IMR-90 (cell line): ENCODE measurements at regions not wholly inside any gene's neighbourhood (a gene's known extent, or its start where the extent isn't known, plus 50 kb on each side); places are given as distances from the start of the nearest gene placed in this dataset.
A peak's percentile ranks its signal among the peaks of the same experiment; 100 is the strongest.

Experiments used
- ATAC-seq: fragments of 200-7000 bp; cut with Tn5 transposase; 2 replicates; pipeline ENCODE4 v1.9.1; 2020; ENCODE audit warnings: low read depth, mild to moderate bottlenecking, moderate library complexity
- BruUV-seq: library from RNA; stranded (reverse); fragments of 400-500 nt; replicated peaks from 2 replicates; lab custom pipeline; 2021; lab: Mats Ljungman, UMichigan
- CTCF ChIA-PET: fragments of 300-600 bp; formaldehyde crosslinking; extraction: SDS; loops from one replicate; lab custom pipeline; 2021; ENCODE audit warnings: antibody characterized with exemption; lab: Yijun Ruan, JAX
- POLR2A ChIA-PET: fragments of 300-600 bp; sonication (Branson Sonifier 250); formaldehyde crosslinking; loops from one replicate; lab custom pipeline; 2022; ENCODE audit warnings: antibody characterized with exemption; ENCODE audit not compliant: unreplicated experiment; lab: Charles Lee
- DNase-seq: peaks from one replicate; pipeline ENCODE4 v3.0.0; 2013
- H2AFZ ChIP-seq: replicated peaks from 2 replicates; pipeline ENCODE3; 2013; ENCODE audit warnings: low read length, mild to moderate bottlenecking; ENCODE audit not compliant: poor library complexity
- H2AK5ac ChIP-seq: 2 replicates; pipeline ENCODE4 v1.6.1; 2013; ENCODE audit warnings: low read depth, low read length, inconsistent platforms
- H2AK9ac ChIP-seq: replicated peaks from 2 replicates; pipeline ENCODE3; 2013; ENCODE audit warnings: mild to moderate bottlenecking, low read depth, low read length, moderate library complexity; ENCODE audit not compliant: poor library complexity
- H2BK120ac ChIP-seq: 2 replicates; pipeline ENCODE4 v1.6.1; 2013; ENCODE audit warnings: low read depth, low read length, inconsistent platforms
- H2BK15ac ChIP-seq: 3 replicates; pipeline ENCODE4 v1.6.1; 2013; ENCODE audit warnings: low read depth, low read length, inconsistent platforms
- H2BK20ac ChIP-seq: 2 replicates; pipeline ENCODE4 v1.6.1; 2013; ENCODE audit warnings: low read depth, mild to moderate bottlenecking, inconsistent platforms, low read length, moderate library complexity
- H2BK5ac ChIP-seq: 2 replicates; pipeline ENCODE4 v1.6.1; 2013; ENCODE audit warnings: mild to moderate bottlenecking, low read depth, low read length, inconsistent platforms; ENCODE audit not compliant: poor library complexity, severe bottlenecking
- H3K14ac ChIP-seq: replicated peaks from 2 replicates; pipeline ENCODE4 v1.6.1; 2013; ENCODE audit warnings: low read depth, low read length, inconsistent platforms
- H3K18ac ChIP-seq: 2 replicates; pipeline ENCODE4 v1.6.1; 2013; ENCODE audit warnings: low read depth, low read length, control low read depth
- H3K23ac ChIP-seq: 2 replicates; pipeline ENCODE4 v1.6.1; 2013; ENCODE audit warnings: low read depth, low read length, inconsistent platforms
- H3K27ac ChIP-seq: 2 replicates; pipeline ENCODE4 v1.5.1; 2013; ENCODE audit warnings: mild to moderate bottlenecking, control low read depth, low read length; ENCODE audit not compliant: insufficient read depth
- H3K27me3 ChIP-seq: 2 replicates; pipeline ENCODE4 v1.6.1; 2013; ENCODE audit warnings: low read length; ENCODE audit not compliant: control insufficient read depth, insufficient read depth
- H3K36me3 ChIP-seq: 2 replicates; pipeline ENCODE4 v1.6.1; 2013; ENCODE audit warnings: low read length, mixed read lengths; ENCODE audit not compliant: control insufficient read depth, insufficient read depth
- H3K4ac ChIP-seq: 2 replicates; pipeline ENCODE4 v1.6.1; 2013; ENCODE audit warnings: low read depth, low read length, inconsistent platforms
- H3K4me1 ChIP-seq: 2 replicates; pipeline ENCODE4 v1.6.1; 2013; ENCODE audit warnings: low read length, mixed read lengths; ENCODE audit not compliant: control insufficient read depth, insufficient read depth
- H3K4me2 ChIP-seq: 2 replicates; pipeline ENCODE4 v1.6.1; 2013; ENCODE audit warnings: low read depth, mild to moderate bottlenecking, control low read depth, low read length, moderate library complexity
- H3K4me3 ChIP-seq: 2 replicates; pipeline ENCODE4 v1.5.1; 2013; ENCODE audit warnings: low read depth, mild to moderate bottlenecking, control low read depth, low read length, moderate library complexity; ENCODE audit not compliant: insufficient read depth
- H3K56ac ChIP-seq: 2 replicates; pipeline ENCODE4 v1.6.1; 2013; ENCODE audit warnings: low read length, inconsistent platforms; ENCODE audit not compliant: insufficient read depth; ENCODE audit errors: extremely low read depth
- H3K79me1 ChIP-seq, 2 experiments: 2 replicates each; pipeline ENCODE4 v1.6.1; 2013; ENCODE audit warnings: low read length in 2 of 2, inconsistent platforms in 1 of 2, low read depth in 1 of 2
- H3K9ac ChIP-seq: 2 replicates; pipeline ENCODE4 v1.6.1; 2013; ENCODE audit warnings: low read depth, low read length, control low read depth
- H3K9me1 ChIP-seq: 2 replicates; pipeline ENCODE4 v1.6.1; 2013; ENCODE audit warnings: low read length, inconsistent platforms; ENCODE audit not compliant: insufficient read depth
- H3K9me3 ChIP-seq: 2 replicates; pipeline ENCODE4 v1.6.1; 2013; ENCODE audit warnings: low read length; ENCODE audit not compliant: control insufficient read depth, insufficient read depth
- H4K20me1 ChIP-seq: 2 replicates; pipeline ENCODE4 v1.6.1; 2013; ENCODE audit warnings: low read length, inconsistent platforms; ENCODE audit not compliant: insufficient read depth
- H4K5ac ChIP-seq: 2 replicates; pipeline ENCODE4 v1.6.1; 2013; ENCODE audit warnings: mild to moderate bottlenecking, low read depth, low read length, control low read depth
- H4K8ac ChIP-seq, 2 experiments: 2 replicates each; pipeline ENCODE4 v1.6.1; 2013; ENCODE audit warnings: low read depth in 2 of 2, low read length in 2 of 2, control low read depth in 1 of 2, inconsistent platforms in 1 of 2
- H4K91ac ChIP-seq: 2 replicates; pipeline ENCODE4 v1.6.1; 2013; ENCODE audit warnings: low read depth, low read length, inconsistent platforms; ENCODE audit not compliant: insufficient read depth
- CHD1 ChIP-seq: IDR thresholded peaks from 2 replicates; pipeline ENCODE4 v1.6.1; 2012; ENCODE audit warnings: low read depth, low read length, improper control_type of control experiment
- FOS ChIP-seq: fragments of 150-350 bp; IDR thresholded peaks from 2 replicates; pipeline ENCODE4 v1.6.1; 2016; ENCODE audit warnings: low read depth, low read length
- MAFK ChIP-seq: IDR thresholded peaks from 2 replicates; pipeline ENCODE4 v1.6.1; 2012; ENCODE audit warnings: low read depth, low read length, improper control_type of control experiment
- MAZ ChIP-seq: IDR thresholded peaks from 2 replicates; pipeline ENCODE4 v1.6.1; 2012; ENCODE audit warnings: low read depth, mild to moderate bottlenecking, low read length, improper control_type of control experiment, moderate library complexity, borderline replicate concordance
- MXI1 ChIP-seq: IDR thresholded peaks from 2 replicates; pipeline ENCODE4 v1.6.1; 2012; ENCODE audit warnings: low read depth, mild to moderate bottlenecking, low read length, moderate library complexity, borderline replicate concordance
- RAD21 ChIP-seq: IDR thresholded peaks from 2 replicates; pipeline ENCODE4 v1.6.1; 2012; ENCODE audit warnings: low read length, improper control_type of control experiment
- dilution Hi-C: fragments of 300-500 bp; cut with HindIII; formaldehyde crosslinking; loops from one replicate; pipeline ENCODE4 v1.14.3; 2018; ENCODE audit warnings: low sequenced_read_pairs; ENCODE audit not compliant: unreplicated experiment
- in situ Hi-C: fragments of 300-500 bp; cut with MboI; formaldehyde crosslinking; loops from 3 replicates; pipeline ENCODE4 v1.14.3; 2019; ENCODE audit warnings: low sequenced_read_pairs, inconsistent platforms, mixed read lengths
- intact Hi-C: fragments of 100-400 bp; cut with micrococcal nuclease; formaldehyde crosslinking; loops from 2 replicates; pipeline ENCODE4 v1.10.0; 2022
- TF ChIP-seq, protein P1 (sequence below): conservative IDR thresholded peaks from 2 replicates; pipeline ENCODE4 v1.5.1; 2012; ENCODE audit warnings: mild to moderate bottlenecking, low read depth, low read length, improper control_type of control experiment
- TF ChIP-seq, protein P2 (sequence below): fragments of 150-350 bp; IDR thresholded peaks from 2 replicates; pipeline ENCODE4 v1.6.1; 2016; ENCODE audit warnings: low read depth, mild to moderate bottlenecking, low read length, moderate library complexity, borderline replicate concordance

DNA sequence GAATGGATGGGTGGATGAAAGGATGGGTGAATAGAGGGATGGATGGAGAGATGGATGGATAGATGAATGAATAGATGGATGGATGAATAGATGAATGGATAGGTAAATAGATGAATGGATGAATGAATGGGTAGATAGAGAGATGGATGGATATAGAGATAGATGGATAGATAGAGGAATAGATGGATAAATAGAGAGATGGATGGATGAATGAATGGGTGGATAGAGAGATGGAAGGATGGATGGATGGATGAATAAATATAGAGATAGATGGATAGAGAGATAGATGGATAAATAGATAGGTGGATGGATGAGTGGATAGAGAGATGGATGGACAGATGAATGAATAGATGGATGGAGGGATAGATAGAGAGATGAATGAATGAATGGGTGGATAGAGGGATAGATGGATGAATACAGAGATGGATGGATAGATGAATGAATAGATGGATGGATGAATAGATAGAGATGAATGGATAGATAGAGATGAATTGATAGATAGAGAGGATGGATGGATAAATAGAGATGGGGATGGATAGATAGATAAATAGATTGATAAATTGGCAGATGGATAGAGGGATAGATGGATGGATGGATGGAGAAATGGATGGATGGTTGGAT, 106.7 kb upstream of the SOX1 start:
- CTCF ChIA-PET: no interaction called here
- no peak overlapping the region for H3K14ac ChIP-seq
- no peak for DNase-seq
- H3K4me3 ChIP-seq: no peak overlapping the region
- no peak overlapping the region for H3K4ac ChIP-seq
- no peak overlapping the region for H2AK5ac ChIP-seq
- peaks cover 33% of the 10 kb centered on the region for H3K9me3 ChIP-seq
- H2BK20ac ChIP-seq: no peak overlapping the region
- no peak overlapping the region for H3K23ac ChIP-seq
- H4K91ac ChIP-seq: no peak overlapping the region
- BruUV-seq: no TSS peak
- no peaks in the 10 kb centered on the region for H3K79me1 ChIP-seq
- no peak overlapping the region for H2AK9ac ChIP-seq
- H2AFZ ChIP-seq: no peak overlapping the region
- H3K9me1 ChIP-seq: no peaks in the 10 kb centered on the region
- POLR2A ChIA-PET: no interaction called here
- H3K36me3 ChIP-seq: no peaks in the 10 kb centered on the region
- dilution Hi-C loops: no loop called here
- no peak overlapping the region for H3K27ac ChIP-seq
- H3K4me2 ChIP-seq: no peak overlapping the region
- no peak overlapping the region for H3K18ac ChIP-seq
- TF ChIP-seq MAFK: no peak
- no peak for TF ChIP-seq MAZ
- TF ChIP-seq, protein P1, sequence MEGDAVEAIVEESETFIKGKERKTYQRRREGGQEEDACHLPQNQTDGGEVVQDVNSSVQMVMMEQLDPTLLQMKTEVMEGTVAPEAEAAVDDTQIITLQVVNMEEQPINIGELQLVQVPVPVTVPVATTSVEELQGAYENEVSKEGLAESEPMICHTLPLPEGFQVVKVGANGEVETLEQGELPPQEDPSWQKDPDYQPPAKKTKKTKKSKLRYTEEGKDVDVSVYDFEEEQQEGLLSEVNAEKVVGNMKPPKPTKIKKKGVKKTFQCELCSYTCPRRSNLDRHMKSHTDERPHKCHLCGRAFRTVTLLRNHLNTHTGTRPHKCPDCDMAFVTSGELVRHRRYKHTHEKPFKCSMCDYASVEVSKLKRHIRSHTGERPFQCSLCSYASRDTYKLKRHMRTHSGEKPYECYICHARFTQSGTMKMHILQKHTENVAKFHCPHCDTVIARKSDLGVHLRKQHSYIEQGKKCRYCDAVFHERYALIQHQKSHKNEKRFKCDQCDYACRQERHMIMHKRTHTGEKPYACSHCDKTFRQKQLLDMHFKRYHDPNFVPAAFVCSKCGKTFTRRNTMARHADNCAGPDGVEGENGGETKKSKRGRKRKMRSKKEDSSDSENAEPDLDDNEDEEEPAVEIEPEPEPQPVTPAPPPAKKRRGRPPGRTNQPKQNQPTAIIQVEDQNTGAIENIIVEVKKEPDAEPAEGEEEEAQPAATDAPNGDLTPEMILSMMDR: no peak
- TF ChIP-seq MXI1: no peak
- TF ChIP-seq, protein P2, sequence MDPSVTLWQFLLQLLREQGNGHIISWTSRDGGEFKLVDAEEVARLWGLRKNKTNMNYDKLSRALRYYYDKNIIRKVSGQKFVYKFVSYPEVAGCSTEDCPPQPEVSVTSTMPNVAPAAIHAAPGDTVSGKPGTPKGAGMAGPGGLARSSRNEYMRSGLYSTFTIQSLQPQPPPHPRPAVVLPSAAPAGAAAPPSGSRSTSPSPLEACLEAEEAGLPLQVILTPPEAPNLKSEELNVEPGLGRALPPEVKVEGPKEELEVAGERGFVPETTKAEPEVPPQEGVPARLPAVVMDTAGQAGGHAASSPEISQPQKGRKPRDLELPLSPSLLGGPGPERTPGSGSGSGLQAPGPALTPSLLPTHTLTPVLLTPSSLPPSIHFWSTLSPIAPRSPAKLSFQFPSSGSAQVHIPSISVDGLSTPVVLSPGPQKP: no peak
- TF ChIP-seq CHD1: no peak
- no peak for TF ChIP-seq RAD21
- TF ChIP-seq FOS: no peak
- H3K27me3 ChIP-seq: no peaks in the 10 kb centered on the region
- no peak overlapping the region for H2BK120ac ChIP-seq
- intact Hi-C loops: no loop called here
- no peak for ATAC-seq
- no peak overlapping the region for H4K8ac ChIP-seq
- H3K9ac ChIP-seq: no peak overlapping the region
- H2BK5ac ChIP-seq: peak overlapping the region; percentile 26
- in situ Hi-C loops: no loop called here
- H3K56ac ChIP-seq: no peak overlapping the region
- H4K20me1 ChIP-seq: no peaks in the 10 kb centered on the region
- H2BK15ac ChIP-seq: no peak overlapping the region
- H3K4me1 ChIP-seq: no peaks in the 10 kb centered on the region
- no peak overlapping the region for H4K5ac ChIP-seq
